Upper lobe of left lung (tissue), 4 donors: ENCODE measurements at regions not wholly inside any gene's neighbourhood (a gene's known extent, or its start where the extent isn't known, plus 50 kb on each side); places are given as distances from the start of the nearest gene placed in this dataset.

Experiments
- CTCF ChIP-seq, 6 experiments: fragments of 450-650 bp in 4 of 6; fragments of 200-600 bp in 2 of 6; sonication (generic) in 2 of 6; IDR thresholded peaks; one replicate each; pipeline ENCODE4 v1.5.1; 2016 to 2019; ENCODE audit warnings: antibody characterized with exemption in 6 of 6
- POLR2A ChIP-seq, 4 donors: fragments of 450-650 bp; IDR thresholded peaks; one replicate each; pipeline ENCODE4 v1.5.1; 2016 to 2017; ENCODE audit warnings: antibody characterized with exemption in 4 of 4, mild to moderate bottlenecking in 2 of 4
- POLR2AphosphoS5 ChIP-seq, 2 donors: sonication (generic); formaldehyde crosslinking; IDR thresholded peaks; one replicate each; pipeline ENCODE4 v1.5.1; 2017; ENCODE audit warnings: antibody characterized with exemption in 2 of 2

DNA sequence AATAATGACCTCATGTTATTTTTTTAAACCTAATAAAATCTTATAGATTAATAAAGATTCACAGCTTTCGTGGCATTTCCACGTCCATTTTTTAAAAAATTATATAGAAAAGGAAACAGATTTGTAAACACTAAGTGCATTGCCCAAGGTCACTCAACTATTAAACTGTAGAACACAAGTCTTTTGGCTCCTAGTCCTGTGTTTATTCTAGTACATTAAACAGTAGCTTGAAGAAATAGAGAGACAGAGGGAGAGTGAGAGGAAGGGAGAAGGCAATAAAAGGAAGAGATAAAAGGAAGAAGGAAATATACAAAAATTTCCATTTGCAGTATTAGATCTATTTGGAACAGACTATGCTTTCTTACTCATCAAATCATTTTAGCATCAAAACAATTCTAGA is 586.7 kb upstream of the CITED2 start:
- no peak for TF ChIP-seq CTCF (IDR thresholded peaks at IDR 0.05)
- no peak for TF ChIP-seq POLR2A (IDR thresholded peaks at IDR 0.05)
- no peak for TF ChIP-seq POLR2AphosphoS5 (IDR thresholded peaks at IDR 0.05)
